NT2/D1 (cell line): ENCODE measurements at regions not wholly inside any gene's neighbourhood (a gene's known extent, or its start where the extent isn't known, plus 50 kb on each side); places are given as distances from the start of the nearest gene placed in this dataset.

Experiments
- DNase-seq: peaks from one replicate; pipeline ENCODE4 v3.0.0-alpha.2; 2011; ENCODE audit warnings: low read depth, low spot score
- H3K27me3 ChIP-seq: 2 replicates; pipeline ENCODE4 v1.6.0; 2011; ENCODE audit warnings: mild to moderate bottlenecking; ENCODE audit not compliant: insufficient read length, insufficient read depth
- H3K36me3 ChIP-seq: 2 replicates; pipeline ENCODE4 v1.6.1; 2011; ENCODE audit warnings: mild to moderate bottlenecking, low read length, mixed read lengths; ENCODE audit not compliant: insufficient read depth, insufficient read length
- H3K4me1 ChIP-seq: 2 replicates; pipeline ENCODE4 v1.5.1; 2011; ENCODE audit not compliant: insufficient read depth, insufficient read length
- H3K4me3 ChIP-seq: 2 replicates; pipeline ENCODE4 v1.5.1; 2011; ENCODE audit warnings: low read depth; ENCODE audit not compliant: insufficient read length
- H3K9ac ChIP-seq: 2 replicates; pipeline ENCODE4 v1.6.0; 2011; ENCODE audit warnings: low read depth; ENCODE audit not compliant: insufficient read length
- H3K9me3 ChIP-seq: 2 replicates; pipeline ENCODE4 v1.5.1; 2011; ENCODE audit warnings: mild to moderate bottlenecking, low read length; ENCODE audit not compliant: insufficient read depth
- SUZ12 ChIP-seq: IDR thresholded peaks from 2 replicates; pipeline ENCODE4 v1.6.1; 2011; ENCODE audit not compliant: insufficient read length, insufficient read depth; ENCODE audit errors: extremely low read depth
- YY1 ChIP-seq: IDR thresholded peaks from 2 replicates; pipeline ENCODE4 v1.6.1; 2011; ENCODE audit not compliant: insufficient read length, insufficient read depth
- ZNF274 ChIP-seq: IDR thresholded peaks from 2 replicates; pipeline ENCODE4 v1.6.1; 2011; ENCODE audit warnings: mild to moderate bottlenecking, low read depth, low read length

- peaks cover 34% of the 10 kb centered on the region for H3K36me3 ChIP-seq
- H3K9ac ChIP-seq = no peak overlapping the region
- H3K4me3 ChIP-seq = no peak overlapping the region
- no peak for TF ChIP-seq SUZ12
- TF ChIP-seq YY1 = no peak
- no peak for TF ChIP-seq ZNF274
- no peaks in the 10 kb centered on the region for H3K9me3 ChIP-seq
- no peak for DNase-seq
- H3K4me1 ChIP-seq = no peaks in the 10 kb centered on the region
- H3K27me3 ChIP-seq = no peaks in the 10 kb centered on the region
These were observed 146.7 kb upstream of the KLF14 start for GRCh38 chr7:130880668-130881067.

GRCh38 chr7:130881091-130881798 is 147.2 kb upstream of the KLF14 start:
- peaks cover 34% of the 10 kb centered on the region for H3K36me3 ChIP-seq
- DNase-seq = no peak
- no peaks in the 10 kb centered on the region for H3K4me1 ChIP-seq
- H3K4me3 ChIP-seq = no peak overlapping the region
- no peak for TF ChIP-seq SUZ12
- no peak for TF ChIP-seq ZNF274
- no peak for TF ChIP-seq YY1
- no peaks in the 10 kb centered on the region for H3K27me3 ChIP-seq
- no peaks in the 10 kb centered on the region for H3K9me3 ChIP-seq
- no peak overlapping the region for H3K9ac ChIP-seq

- TF ChIP-seq ZNF274 (no peak), YY1 (no peak), SUZ12 (no peak)
- Histone ChIP-seq H3K9ac (no peak overlapping the region), H3K4me3 (no peak overlapping the region), H3K27me3 (no peaks in the 10 kb centered on the region), H3K36me3 (peaks cover 34% of the 10 kb centered on the region), H3K9me3 (no peaks in the 10 kb centered on the region), H3K4me1 (no peaks in the 10 kb centered on the region)
- DNase-seq = no peak
These were observed 147.8 kb upstream of the KLF14 start for GRCh38 chr7:130881799-130882141.

GRCh38 chr7:130882396-130882795 is 148.4 kb upstream of the KLF14 start:
- Histone ChIP-seq H3K27me3 (no peaks in the 10 kb centered on the region), H3K9me3 (no peaks in the 10 kb centered on the region), H3K4me1 (no peaks in the 10 kb centered on the region), H3K36me3 (peaks cover 34% of the 10 kb centered on the region), H3K9ac (no peak overlapping the region), H3K4me3 (no peak overlapping the region)
- TF ChIP-seq ZNF274 (no peak), SUZ12 (no peak), YY1 (no peak)
- no peak for DNase-seq

- Histone ChIP-seq H3K27me3 (no peaks in the 10 kb centered on the region), H3K9ac (no peak overlapping the region), H3K4me1 (peaks cover 2% of the 10 kb centered on the region), H3K4me3 (no peak overlapping the region), H3K9me3 (no peaks in the 10 kb centered on the region), H3K36me3 (peaks cover 34% of the 10 kb centered on the region)
- DNase-seq = no peak
- TF ChIP-seq ZNF274 (no peak), SUZ12 (no peak), YY1 (no peak)
These were observed 149.9 kb upstream of the KLF14 start for GRCh38 chr7:130883928-130884327.

- no peak for DNase-seq
- H3K9me3 ChIP-seq = no peaks in the 10 kb centered on the region
- peaks cover 29% of the 10 kb centered on the region for H3K36me3 ChIP-seq
- no peaks in the 10 kb centered on the region for H3K27me3 ChIP-seq
- H3K9ac ChIP-seq = no peak overlapping the region
- TF ChIP-seq YY1 (no peak), ZNF274 (no peak), SUZ12 (no peak)
- no peak overlapping the region for H3K4me3 ChIP-seq
- H3K4me1 ChIP-seq = peaks cover 2% of the 10 kb centered on the region
These were observed 150.7 kb upstream of the KLF14 start for GRCh38 chr7:130884437-130885417.

GRCh38 chr7:130886438-130887135 is 152.6 kb upstream of the KLF14 start:
- Histone ChIP-seq H3K36me3 (peaks cover 32% of the 10 kb centered on the region), H3K4me3 (no peak overlapping the region), H3K9ac (no peak overlapping the region), H3K27me3 (no peaks in the 10 kb centered on the region), H3K4me1 (peaks cover 2% of the 10 kb centered on the region), H3K9me3 (no peaks in the 10 kb centered on the region)
- DNase-seq = no peak
- no peak for TF ChIP-seq YY1
- no peak for TF ChIP-seq ZNF274
- no peak for TF ChIP-seq SUZ12
